Mammary epithelial cell (primary cell): ENCODE measurements at regions not wholly inside any gene's neighbourhood (a gene's known extent, or its start where the extent isn't known, plus 50 kb on each side); places are given as distances from the start of the nearest gene placed in this dataset.

Experiments used
- CTCF ChIP-seq, 2 donors: IDR thresholded peaks in 1 of 2; conservative IDR thresholded peaks in 1 of 2; 2 replicates each; pipeline ENCODE4 v1.5.1; 2011 to 2012; ENCODE audit warnings: inconsistent platforms in 2 of 2, low read length in 2 of 2, mild to moderate bottlenecking in 2 of 2, control low read depth in 1 of 2, low read depth in 1 of 2; ENCODE audit not compliant: insufficient read depth in 1 of 2; ENCODE audit errors: extremely low read depth in 1 of 2
- EZH2 ChIP-seq: IDR thresholded peaks from 2 replicates; pipeline ENCODE4 v1.6.1; 2012; ENCODE audit warnings: low read length, inconsistent platforms, borderline replicate concordance

DNA sequence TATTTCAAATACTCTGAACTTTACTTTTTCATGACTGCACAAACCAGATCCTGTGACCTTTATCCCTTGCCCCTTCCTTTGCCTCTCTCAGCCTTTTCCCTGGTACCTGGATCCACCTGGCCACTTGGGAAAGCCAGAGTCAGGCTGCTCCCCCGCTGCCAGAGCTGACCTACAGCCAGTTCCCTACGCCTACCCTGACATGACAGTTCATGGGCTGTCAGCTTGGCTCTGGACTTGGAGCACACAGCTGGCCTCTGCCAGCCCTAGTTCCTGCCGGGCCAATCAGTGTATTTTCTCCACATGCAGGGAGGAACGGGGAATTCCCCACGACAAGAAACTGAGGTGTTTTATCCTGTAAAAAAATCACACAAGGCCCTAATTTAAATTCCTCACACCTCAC is 382.6 kb downstream of the INSC start:
- no peak for TF ChIP-seq EZH2
- TF ChIP-seq CTCF (conservative IDR thresholded peaks at IDR 0.05 in 1 of 2, IDR thresholded peaks at IDR 0.05 in 1 of 2; ENCODE audit: extremely low read depth in 1 of 2, insufficient read depth in 1 of 2, low read depth in 1 of 2, low read length in 2 of 2), result no peak
